Parathyroid adenoma (tissue), 2 donors: ENCODE measurements at regions not wholly inside any gene's neighbourhood (a gene's known extent, or its start where the extent isn't known, plus 50 kb on each side); places are given as distances from the start of the nearest gene placed in this dataset.

Experiments
- H2AFZ ChIP-seq: fragments of 300-600 bp; sonication (generic); one replicate; pipeline ENCODE4 v1.7.0; 2017; ENCODE audit warnings: antibody characterized with exemption, mild to moderate bottlenecking
- H3K27ac ChIP-seq: fragments of 300-600 bp; sonication (generic); one replicate; pipeline ENCODE4 v1.7.0; 2017
- H3K27me3 ChIP-seq: fragments of 300-600 bp; sonication (generic); one replicate; pipeline ENCODE4 v1.7.0; 2017; ENCODE audit warnings: low read length; ENCODE audit not compliant: control insufficient read depth, insufficient read depth
- H3K36me3 ChIP-seq: fragments of 300-600 bp; sonication (generic); one replicate; pipeline ENCODE4 v1.7.0; 2017; ENCODE audit warnings: low read length; ENCODE audit not compliant: control insufficient read depth, insufficient read depth
- H3K4me1 ChIP-seq: fragments of 300-600 bp; sonication (generic); one replicate; pipeline ENCODE4 v1.7.0; 2017; ENCODE audit warnings: control low read depth
- H3K4me2 ChIP-seq: fragments of 300-600 bp; sonication (generic); one replicate; pipeline ENCODE4 v1.7.0; 2017; ENCODE audit warnings: low read length
- H3K4me3 ChIP-seq: fragments of 300-600 bp; sonication (generic); one replicate; pipeline ENCODE4 v1.7.0; 2017; ENCODE audit warnings: low read depth, low read length
- H3K79me2 ChIP-seq: fragments of 300-600 bp; sonication (generic); one replicate; pipeline ENCODE4 v1.7.0; 2017; ENCODE audit warnings: control low read depth
- H3K9ac ChIP-seq: fragments of 300-600 bp; sonication (generic); one replicate; pipeline ENCODE4 v1.7.0; 2017; ENCODE audit warnings: mild to moderate bottlenecking
- H3K9me3 ChIP-seq: fragments of 300-600 bp; sonication (generic); one replicate; pipeline ENCODE4 v1.7.0; 2017; ENCODE audit warnings: low read length; ENCODE audit not compliant: control insufficient read depth
- TF ChIP-seq, protein P1 (sequence below): fragments of 300-600 bp; sonication (generic); IDR thresholded peaks from one replicate; pipeline ENCODE4 v1.7.0; 2017; ENCODE audit warnings: antibody characterized with exemption, mild to moderate bottlenecking
- donor health status: primary hyperparathyroidism.

DNA sequence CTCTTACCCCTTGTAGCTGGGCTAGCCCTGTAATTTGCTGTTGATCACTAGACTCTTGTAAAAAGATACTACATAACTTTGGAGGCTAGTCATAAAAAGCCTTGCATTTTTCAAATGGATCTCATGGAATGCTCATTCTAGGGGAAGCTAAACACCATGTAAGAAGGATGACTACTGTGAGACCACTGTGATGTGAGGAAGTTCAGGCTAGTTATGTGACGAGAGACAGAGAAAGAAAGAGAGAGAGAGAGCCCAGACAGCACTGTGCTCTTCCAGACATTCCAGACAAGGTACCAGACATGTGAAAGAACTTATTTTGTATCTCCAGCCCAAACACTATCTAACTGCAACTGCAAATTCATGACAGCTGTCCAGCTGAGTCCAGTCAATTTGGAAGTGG is 404.6 kb upstream of the PITX2 start:
- TF ChIP-seq, protein P1, sequence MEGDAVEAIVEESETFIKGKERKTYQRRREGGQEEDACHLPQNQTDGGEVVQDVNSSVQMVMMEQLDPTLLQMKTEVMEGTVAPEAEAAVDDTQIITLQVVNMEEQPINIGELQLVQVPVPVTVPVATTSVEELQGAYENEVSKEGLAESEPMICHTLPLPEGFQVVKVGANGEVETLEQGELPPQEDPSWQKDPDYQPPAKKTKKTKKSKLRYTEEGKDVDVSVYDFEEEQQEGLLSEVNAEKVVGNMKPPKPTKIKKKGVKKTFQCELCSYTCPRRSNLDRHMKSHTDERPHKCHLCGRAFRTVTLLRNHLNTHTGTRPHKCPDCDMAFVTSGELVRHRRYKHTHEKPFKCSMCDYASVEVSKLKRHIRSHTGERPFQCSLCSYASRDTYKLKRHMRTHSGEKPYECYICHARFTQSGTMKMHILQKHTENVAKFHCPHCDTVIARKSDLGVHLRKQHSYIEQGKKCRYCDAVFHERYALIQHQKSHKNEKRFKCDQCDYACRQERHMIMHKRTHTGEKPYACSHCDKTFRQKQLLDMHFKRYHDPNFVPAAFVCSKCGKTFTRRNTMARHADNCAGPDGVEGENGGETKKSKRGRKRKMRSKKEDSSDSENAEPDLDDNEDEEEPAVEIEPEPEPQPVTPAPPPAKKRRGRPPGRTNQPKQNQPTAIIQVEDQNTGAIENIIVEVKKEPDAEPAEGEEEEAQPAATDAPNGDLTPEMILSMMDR = no peak
- H3K79me2 ChIP-seq = no peaks in the 10 kb centered on the region
- no peak overlapping the region for H3K4me2 ChIP-seq
- no peaks in the 10 kb centered on the region for H3K27me3 ChIP-seq
- no peak overlapping the region for H3K4me3 ChIP-seq
- no peaks in the 10 kb centered on the region for H3K36me3 ChIP-seq
- H2AFZ ChIP-seq = no peak overlapping the region
- H3K9me3 ChIP-seq = no peaks in the 10 kb centered on the region
- H3K27ac ChIP-seq = no peak overlapping the region
- H3K9ac ChIP-seq = no peak overlapping the region
- H3K4me1 ChIP-seq = no peaks in the 10 kb centered on the region

DNA sequence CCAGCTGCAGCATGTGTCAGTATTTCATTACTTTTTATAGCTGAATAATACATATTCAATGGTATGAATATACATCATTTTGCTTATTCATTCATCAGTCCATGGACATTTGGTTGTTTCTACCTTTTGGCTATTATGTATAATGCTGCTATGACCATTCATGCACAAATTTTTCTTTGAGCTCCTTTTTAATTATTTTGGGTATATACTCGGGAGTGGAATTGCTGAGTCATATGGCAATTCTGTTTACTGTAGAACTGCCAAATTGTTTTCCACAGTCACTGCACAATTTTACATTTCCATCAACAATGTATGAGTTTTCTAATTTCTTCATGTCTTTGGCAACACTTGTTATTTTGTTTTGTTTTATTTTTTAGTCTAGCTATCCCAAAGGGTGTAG is 405.9 kb upstream of the PITX2 start:
- Histone ChIP-seq H3K9me3 (no peaks in the 10 kb centered on the region), H3K9ac (no peak overlapping the region), H3K27me3 (no peaks in the 10 kb centered on the region), H3K36me3 (no peaks in the 10 kb centered on the region), H3K27ac (no peak overlapping the region), H3K4me1 (no peaks in the 10 kb centered on the region), H3K4me2 (no peak overlapping the region), H2AFZ (no peak overlapping the region), H3K79me2 (no peaks in the 10 kb centered on the region), H3K4me3 (no peak overlapping the region)
- TF ChIP-seq, protein P1 = no peak

DNA sequence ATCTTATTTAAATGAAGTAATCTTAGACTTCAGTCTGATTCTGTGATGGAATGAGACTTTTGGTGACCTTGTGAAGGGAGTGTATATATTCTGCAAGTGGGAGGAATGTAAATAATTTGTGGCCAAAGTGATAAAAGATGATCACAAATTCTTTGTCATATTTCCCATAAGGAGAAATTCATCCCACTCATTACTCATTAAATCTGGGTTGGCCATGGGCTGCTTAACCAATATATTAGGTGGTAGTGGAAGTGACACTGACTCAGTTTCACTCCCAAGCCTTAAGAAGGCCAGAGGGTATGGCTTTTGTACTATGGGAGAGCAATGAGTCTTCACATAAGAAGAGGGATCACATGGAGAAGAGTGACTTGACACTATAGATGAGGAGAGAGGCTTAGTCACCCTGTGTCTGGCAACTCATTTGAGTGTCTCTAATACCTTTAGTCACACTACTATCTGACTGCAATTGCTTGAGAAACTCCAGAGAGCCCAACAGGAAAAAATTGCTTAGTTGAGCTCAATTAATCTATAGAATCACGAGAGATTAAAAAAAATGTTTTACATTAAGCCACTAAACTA is 408.2 kb upstream of the PITX2 start:
- Histone ChIP-seq H2AFZ (no peak overlapping the region), H3K79me2 (no peaks in the 10 kb centered on the region), H3K9me3 (no peaks in the 10 kb centered on the region), H3K36me3 (no peaks in the 10 kb centered on the region), H3K27ac (no peak overlapping the region), H3K9ac (no peak overlapping the region), H3K4me2 (no peak overlapping the region), H3K27me3 (no peaks in the 10 kb centered on the region), H3K4me3 (no peak overlapping the region), H3K4me1 (no peaks in the 10 kb centered on the region)
- TF ChIP-seq, protein P1 = no peak

DNA sequence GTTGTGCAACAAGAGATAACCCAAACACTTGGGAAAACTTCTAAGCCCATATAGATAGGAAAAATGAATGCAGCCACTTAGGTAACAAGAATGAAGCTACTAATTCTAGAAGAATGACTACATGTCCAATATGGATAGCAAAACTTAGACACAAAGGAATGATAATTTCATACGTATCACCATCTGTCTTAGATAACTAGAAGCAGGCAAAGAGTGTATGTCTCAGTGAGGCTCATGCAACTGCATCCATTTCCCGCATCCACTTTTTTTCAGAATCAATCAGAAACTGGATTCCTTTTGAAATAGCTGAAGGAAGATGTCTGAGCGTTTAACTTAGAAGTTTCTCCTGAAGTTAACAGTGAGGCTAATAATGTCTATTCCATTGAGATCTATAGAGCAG is 408.7 kb upstream of the PITX2 start:
- no peak overlapping the region for H3K4me3 ChIP-seq
- H3K4me2 ChIP-seq = no peak overlapping the region
- H3K36me3 ChIP-seq = no peaks in the 10 kb centered on the region
- no peaks in the 10 kb centered on the region for H3K4me1 ChIP-seq
- H3K27me3 ChIP-seq = no peaks in the 10 kb centered on the region
- H3K9ac ChIP-seq = no peak overlapping the region
- no peaks in the 10 kb centered on the region for H3K9me3 ChIP-seq
- H2AFZ ChIP-seq = no peak overlapping the region
- H3K79me2 ChIP-seq = no peaks in the 10 kb centered on the region
- TF ChIP-seq, protein P1 = no peak
- no peak overlapping the region for H3K27ac ChIP-seq

DNA sequence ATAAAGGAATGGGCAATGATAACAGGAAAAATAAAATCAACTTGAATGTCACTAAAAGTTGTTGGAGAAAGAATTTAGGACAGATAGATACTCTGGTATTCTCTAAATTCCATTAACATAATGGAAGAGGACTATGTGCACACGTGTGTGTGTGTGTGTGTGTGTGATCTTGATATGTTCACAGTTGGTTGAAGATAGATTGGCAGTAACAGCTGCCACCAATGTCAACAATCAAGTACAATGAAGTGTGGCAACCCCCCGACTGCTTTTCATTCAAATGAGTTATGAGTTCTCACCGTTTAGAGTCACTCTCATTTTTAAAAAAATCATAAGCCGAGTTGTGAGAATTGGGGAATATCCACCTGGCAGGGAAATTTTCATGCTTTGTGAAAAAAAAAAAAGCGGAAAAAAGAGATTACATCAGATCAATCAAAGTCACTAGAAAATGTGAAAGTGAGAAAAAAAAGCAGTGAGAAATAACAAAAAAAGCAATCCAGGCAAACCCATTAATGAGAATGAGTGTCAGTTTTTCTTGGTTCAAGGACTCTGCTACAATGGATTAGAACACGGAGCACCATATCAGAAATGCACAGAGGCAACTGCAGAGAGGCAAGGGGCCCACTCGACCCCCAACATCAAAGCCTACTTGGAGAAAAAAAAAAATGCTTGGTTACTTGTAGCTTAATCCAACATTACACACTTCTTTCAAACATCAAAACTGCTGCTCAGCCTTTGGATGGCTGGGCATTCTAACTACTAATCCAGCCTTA is 414.9 kb upstream of the PITX2 start:
- TF ChIP-seq, protein P1 = no peak
- H3K4me1 ChIP-seq = no peaks in the 10 kb centered on the region
- H3K9me3 ChIP-seq = no peaks in the 10 kb centered on the region
- H3K9ac ChIP-seq = no peak overlapping the region
- no peak overlapping the region for H2AFZ ChIP-seq
- no peaks in the 10 kb centered on the region for H3K27me3 ChIP-seq
- H3K79me2 ChIP-seq = no peaks in the 10 kb centered on the region
- no peaks in the 10 kb centered on the region for H3K36me3 ChIP-seq
- H3K4me3 ChIP-seq = no peak overlapping the region
- H3K4me2 ChIP-seq = no peak overlapping the region
- no peak overlapping the region for H3K27ac ChIP-seq
